IPS-20b (cell line): ENCODE measurements at regions not wholly inside any gene's neighbourhood (a gene's known extent, or its start where the extent isn't known, plus 50 kb on each side); places are given as distances from the start of the nearest gene placed in this dataset.
A peak's percentile ranks its signal among the peaks of the same experiment; 100 is the strongest.

Experiments
- H3K27ac ChIP-seq: one replicate; pipeline ENCODE4 v1.5.1; 2013; ENCODE audit warnings: low read length
- H3K27me3 ChIP-seq: 2 replicates; pipeline ENCODE4 v1.6.1; 2013; ENCODE audit warnings: mild to moderate bottlenecking, low read length, inconsistent platforms; ENCODE audit not compliant: insufficient read depth
- H3K36me3 ChIP-seq: 2 replicates; pipeline ENCODE4 v1.6.1; 2013; ENCODE audit warnings: low read depth, mild to moderate bottlenecking, inconsistent platforms, low read length, moderate library complexity; ENCODE audit not compliant: insufficient read depth
- H3K4me1 ChIP-seq: 2 replicates; pipeline ENCODE4 v1.6.1; 2013; ENCODE audit warnings: mild to moderate bottlenecking, control low read depth, inconsistent platforms, low read length, moderate library complexity; ENCODE audit not compliant: insufficient read depth
- H3K4me3 ChIP-seq: 2 replicates; pipeline ENCODE4 v1.5.1; 2013; ENCODE audit warnings: mild to moderate bottlenecking, low read length, inconsistent platforms
- H3K9ac ChIP-seq: 2 replicates; pipeline ENCODE4 v1.6.1; 2013; ENCODE audit warnings: low read depth, mild to moderate bottlenecking, inconsistent platforms, low read length, moderate library complexity
- H3K9me3 ChIP-seq: 2 replicates; pipeline ENCODE4 v1.6.1; 2013; ENCODE audit warnings: mild to moderate bottlenecking, low read depth, low read length, inconsistent platforms; ENCODE audit not compliant: insufficient read depth

DNA sequence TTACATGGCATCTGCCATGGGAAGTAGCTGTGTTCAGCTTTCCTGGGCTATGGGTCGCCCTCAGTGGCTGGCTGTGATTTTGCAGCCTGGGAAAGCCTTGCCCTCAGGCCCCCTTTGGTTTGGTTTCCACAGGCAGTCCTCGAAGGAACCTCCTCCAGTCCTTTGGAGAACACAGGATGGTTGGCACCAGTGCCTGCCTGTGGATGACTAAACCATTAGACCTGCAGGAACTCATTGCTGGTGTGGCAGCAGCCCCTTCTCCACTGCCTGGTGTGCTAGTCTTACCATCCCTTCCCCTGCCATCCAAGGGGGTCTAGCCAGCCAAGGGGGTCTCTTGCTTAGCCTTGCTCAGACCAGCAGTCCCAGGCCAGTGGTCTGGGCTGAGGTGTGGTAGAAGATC is 71.4 kb upstream of the PJA1 start:
- Histone ChIP-seq H3K36me3 (no peaks in the 10 kb centered on the region), H3K27ac (no peak overlapping the region), H3K9me3 (no peaks in the 10 kb centered on the region), H3K4me1 (no peaks in the 10 kb centered on the region), H3K27me3 (no peaks in the 10 kb centered on the region), H3K9ac (no peak overlapping the region), H3K4me3 (no peak overlapping the region)

DNA sequence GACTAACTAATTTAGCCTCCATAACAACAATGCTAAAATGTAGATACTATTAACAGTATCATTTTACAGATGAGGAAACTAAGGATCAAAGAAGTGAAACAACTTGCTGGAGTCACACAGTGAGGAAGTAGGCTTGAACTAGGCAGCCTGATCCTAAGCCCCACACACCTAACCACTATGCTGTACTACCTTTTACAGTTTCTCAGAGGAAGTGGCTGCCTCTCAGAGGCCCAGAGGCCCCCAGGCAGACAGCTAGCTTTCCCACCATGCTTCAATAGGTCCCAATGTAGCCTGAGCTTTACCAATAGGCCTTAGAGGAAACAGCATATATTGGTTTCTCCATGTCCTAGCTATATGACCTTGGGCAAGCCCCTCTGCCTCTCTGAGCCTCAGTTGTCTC is 69.4 kb upstream of the PJA1 start:
- no peaks in the 10 kb centered on the region for H3K9me3 ChIP-seq
- no peak overlapping the region for H3K27ac ChIP-seq
- no peak overlapping the region for H3K9ac ChIP-seq
- no peaks in the 10 kb centered on the region for H3K4me1 ChIP-seq
- H3K27me3 ChIP-seq = no peaks in the 10 kb centered on the region
- no peaks in the 10 kb centered on the region for H3K36me3 ChIP-seq
- no peak overlapping the region for H3K4me3 ChIP-seq

DNA sequence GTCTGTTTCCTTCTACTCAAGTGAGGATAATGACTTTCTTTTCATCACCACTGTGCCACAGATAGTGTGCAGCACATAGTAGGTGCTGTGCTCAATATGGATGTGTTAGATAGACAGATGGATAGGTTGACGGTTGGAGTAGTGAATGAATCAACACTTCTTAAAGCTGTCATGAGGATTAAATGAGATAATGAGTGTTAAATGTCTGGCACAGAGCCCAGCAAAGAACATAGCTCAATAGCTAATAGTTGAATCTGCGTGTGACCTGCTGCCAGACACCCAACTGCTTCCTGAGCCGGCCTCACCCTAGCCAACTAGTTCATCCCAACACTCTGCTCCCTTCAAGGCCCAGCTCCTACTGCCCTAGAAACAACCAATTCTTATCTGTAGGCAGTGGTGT is 67.7 kb upstream of the PJA1 start:
- Histone ChIP-seq H3K27ac (no peak overlapping the region), H3K27me3 (no peaks in the 10 kb centered on the region)

DNA sequence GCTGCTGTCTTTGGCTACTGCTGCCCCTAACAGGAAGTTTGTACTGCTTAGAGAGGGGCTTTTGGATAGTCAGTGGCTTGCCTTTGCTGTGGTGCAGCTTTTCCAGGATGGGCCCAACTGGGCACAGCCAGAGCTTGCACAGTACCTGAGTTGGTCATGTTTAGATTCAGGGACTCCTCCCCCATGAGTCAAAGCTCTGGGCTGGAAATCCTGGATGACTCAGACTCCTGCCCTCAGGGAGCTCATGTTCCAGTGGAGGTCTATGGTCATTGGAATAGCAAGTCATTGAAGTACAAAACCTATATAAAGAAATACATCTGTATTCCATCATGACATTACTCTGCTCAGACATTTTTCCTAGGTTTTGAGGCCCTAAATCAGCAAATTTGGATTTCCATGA is 66.7 kb upstream of the PJA1 start:
- H3K36me3 ChIP-seq = no peaks in the 10 kb centered on the region
- no peaks in the 10 kb centered on the region for H3K9me3 ChIP-seq
- no peak overlapping the region for H3K4me3 ChIP-seq
- H3K4me1 ChIP-seq = no peaks in the 10 kb centered on the region
- H3K27ac ChIP-seq = no peak overlapping the region
- peaks cover 5% of the 10 kb centered on the region; the same call in 1 of the 2 replicates for H3K27me3 ChIP-seq
- no peak overlapping the region for H3K9ac ChIP-seq

More for the DNA sequence above, 67.7 kb upstream of the PJA1 start:
- Histone ChIP-seq H3K36me3 (no peaks in the 10 kb centered on the region), H3K4me3 (no peak overlapping the region), H3K4me1 (no peaks in the 10 kb centered on the region), H3K9ac (no peak overlapping the region), H3K9me3 (no peaks in the 10 kb centered on the region)

DNA sequence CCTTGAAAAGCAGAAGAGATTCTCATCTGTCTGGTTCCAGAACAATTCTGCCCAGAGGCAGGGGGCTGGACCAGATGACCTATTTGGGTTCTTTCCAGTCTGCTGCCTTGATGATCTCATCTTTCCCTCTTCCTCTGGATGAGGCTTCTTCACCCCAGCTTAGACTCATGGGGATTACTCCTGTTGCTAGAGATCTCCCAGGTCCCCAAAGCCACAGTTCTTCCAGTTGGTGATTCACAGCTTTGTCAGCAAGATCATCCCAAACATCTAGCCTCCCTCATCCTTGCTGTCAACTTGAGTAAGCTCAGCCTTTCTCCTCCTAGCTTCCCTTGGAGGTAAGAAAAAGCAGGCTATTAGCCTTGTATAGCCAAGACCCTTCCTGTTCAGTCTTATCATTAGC is 64.2 kb upstream of the PJA1 start:
- Histone ChIP-seq H3K27me3 (peaks cover 16% of the 10 kb centered on the region), H3K4me1 (no peaks in the 10 kb centered on the region; the same call in 1 of the 2 replicates), H3K9ac (no peak overlapping the region), H3K9me3 (no peaks in the 10 kb centered on the region), H3K27ac (no peak overlapping the region), H3K4me3 (no peak overlapping the region), H3K36me3 (no peaks in the 10 kb centered on the region)

DNA sequence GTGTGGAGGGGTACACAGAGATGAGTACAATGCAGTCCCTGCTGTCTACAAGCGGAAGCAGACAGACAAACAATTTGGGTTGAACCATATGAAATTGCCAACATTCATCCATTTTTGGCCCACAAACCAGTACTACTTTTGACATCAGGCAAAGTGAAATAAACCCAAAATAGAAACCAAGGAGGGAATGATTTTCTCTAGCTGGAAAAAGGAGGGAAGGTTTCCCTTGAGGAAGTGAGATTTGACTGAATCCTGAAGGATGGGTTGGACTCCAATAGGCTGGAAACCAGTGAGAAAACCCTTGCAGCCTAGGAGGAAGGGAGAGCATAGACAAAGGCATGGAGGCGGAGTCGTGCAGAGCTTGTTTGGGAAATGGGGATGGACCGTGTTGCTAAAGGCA is 63.5 kb upstream of the PJA1 start:
- H3K9ac ChIP-seq = no peak overlapping the region
- H3K27ac ChIP-seq = no peak overlapping the region
- peaks cover 1% of the 10 kb centered on the region; the same call in 1 of the 2 replicates for H3K4me1 ChIP-seq
- H3K9me3 ChIP-seq = no peaks in the 10 kb centered on the region
- no peaks in the 10 kb centered on the region for H3K36me3 ChIP-seq
- H3K27me3 ChIP-seq = peaks cover 23% of the 10 kb centered on the region
- H3K4me3 ChIP-seq = no peak overlapping the region

DNA sequence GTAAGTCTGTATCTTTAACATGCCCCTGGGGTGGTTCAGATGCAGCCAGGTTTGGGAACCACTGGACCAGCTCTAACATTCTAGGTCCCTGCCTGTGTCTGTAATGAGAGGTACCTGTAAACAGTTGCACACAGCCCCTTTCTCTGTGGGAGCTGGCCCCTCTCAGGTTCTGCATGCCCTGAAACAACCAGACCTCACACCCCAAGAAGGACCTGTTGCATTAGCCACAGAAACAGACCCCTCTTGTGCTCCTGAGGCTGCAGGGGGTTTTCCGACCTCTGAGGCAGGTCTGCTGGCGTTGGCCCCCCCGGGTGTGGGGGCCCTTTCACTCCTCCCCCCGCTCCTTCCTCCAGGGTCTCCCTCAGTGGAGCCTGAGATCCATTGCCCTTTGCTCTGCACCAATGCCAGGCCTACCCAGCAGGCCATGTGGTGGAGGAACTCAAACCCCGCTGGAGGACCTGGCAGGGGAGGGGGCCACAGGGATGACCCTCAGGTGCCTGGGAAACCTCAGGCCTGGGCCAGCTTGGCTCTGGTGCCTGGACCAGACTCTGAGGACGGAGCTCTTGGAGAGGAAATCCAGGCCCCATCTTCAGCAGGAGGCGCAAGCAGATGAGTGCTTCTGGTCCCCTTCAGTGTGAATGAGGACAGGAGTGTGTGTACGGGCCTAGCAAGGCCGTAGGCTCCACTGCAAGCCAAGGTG is 61.4 kb upstream of the PJA1 start:
- H3K27me3 ChIP-seq = peaks cover 33% of the 10 kb centered on the region
- H3K9ac ChIP-seq = no peak overlapping the region
- H3K9me3 ChIP-seq = no peaks in the 10 kb centered on the region

DNA sequence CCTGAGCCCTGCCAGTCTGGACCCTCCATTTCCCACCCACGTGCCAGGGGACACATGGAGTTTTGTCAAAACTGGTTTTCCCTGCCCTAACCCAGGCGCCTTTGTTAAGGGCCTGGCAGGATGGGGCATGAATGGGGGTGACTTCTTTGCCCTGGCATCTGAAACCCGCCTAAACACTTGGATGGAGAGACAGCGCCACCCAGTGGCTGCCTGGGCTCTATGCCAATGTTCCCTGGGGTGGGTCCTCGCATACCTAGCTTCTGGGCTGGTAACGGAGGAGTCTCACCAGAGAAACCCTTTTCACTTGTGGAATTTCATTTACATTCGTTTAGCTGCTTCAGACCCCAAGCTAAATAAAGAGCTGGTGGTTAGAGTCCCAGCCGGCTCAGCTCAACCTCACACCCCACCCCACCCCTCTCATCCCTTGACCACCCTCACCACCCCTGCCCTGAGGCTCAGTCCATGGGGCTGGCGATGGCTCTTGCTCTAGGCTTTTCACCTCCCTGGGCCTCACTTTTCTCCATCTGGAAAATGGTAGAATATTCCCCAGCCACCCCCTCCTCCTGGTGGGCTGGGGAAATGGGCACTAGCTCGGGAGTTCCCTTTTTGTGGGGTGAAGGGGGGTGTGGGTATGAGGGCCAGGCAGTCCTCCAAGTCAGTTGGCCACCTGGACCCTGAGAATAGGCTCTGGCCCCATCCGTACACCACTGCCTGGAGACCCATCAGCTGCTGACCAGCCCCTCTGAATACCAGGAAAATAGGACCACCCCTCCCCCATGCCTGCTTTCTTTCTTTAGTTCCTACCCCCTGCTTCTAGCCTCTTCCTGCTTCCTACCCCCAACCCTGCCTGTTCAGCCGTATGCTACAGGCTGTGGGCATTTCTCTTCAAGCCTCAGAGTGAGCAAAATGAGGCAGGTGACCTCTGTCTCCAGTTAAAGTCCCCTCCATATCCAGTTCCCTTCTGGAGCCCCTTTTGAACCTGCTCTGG is 57.1 kb upstream of the PJA1 start:
- peak overlapping the region; percentile 53; the same call in 1 of the 2 replicates for H3K4me3 ChIP-seq
- peaks cover 14% of the 10 kb centered on the region; the same call in 1 of the 2 replicates for H3K4me1 ChIP-seq
- H3K36me3 ChIP-seq = no peaks in the 10 kb centered on the region
- peak overlapping the region; percentile 65 for H3K9ac ChIP-seq
- no peaks in the 10 kb centered on the region for H3K9me3 ChIP-seq
- H3K27me3 ChIP-seq = peaks cover 32% of the 10 kb centered on the region
- H3K27ac ChIP-seq = no peak overlapping the region

More for the DNA sequence above, 61.4 kb upstream of the PJA1 start:
- Histone ChIP-seq H3K4me3 (no peak overlapping the region), H3K27ac (no peak overlapping the region), H3K36me3 (no peaks in the 10 kb centered on the region), H3K4me1 (peaks cover 14% of the 10 kb centered on the region; the same call in 1 of the 2 replicates)

DNA sequence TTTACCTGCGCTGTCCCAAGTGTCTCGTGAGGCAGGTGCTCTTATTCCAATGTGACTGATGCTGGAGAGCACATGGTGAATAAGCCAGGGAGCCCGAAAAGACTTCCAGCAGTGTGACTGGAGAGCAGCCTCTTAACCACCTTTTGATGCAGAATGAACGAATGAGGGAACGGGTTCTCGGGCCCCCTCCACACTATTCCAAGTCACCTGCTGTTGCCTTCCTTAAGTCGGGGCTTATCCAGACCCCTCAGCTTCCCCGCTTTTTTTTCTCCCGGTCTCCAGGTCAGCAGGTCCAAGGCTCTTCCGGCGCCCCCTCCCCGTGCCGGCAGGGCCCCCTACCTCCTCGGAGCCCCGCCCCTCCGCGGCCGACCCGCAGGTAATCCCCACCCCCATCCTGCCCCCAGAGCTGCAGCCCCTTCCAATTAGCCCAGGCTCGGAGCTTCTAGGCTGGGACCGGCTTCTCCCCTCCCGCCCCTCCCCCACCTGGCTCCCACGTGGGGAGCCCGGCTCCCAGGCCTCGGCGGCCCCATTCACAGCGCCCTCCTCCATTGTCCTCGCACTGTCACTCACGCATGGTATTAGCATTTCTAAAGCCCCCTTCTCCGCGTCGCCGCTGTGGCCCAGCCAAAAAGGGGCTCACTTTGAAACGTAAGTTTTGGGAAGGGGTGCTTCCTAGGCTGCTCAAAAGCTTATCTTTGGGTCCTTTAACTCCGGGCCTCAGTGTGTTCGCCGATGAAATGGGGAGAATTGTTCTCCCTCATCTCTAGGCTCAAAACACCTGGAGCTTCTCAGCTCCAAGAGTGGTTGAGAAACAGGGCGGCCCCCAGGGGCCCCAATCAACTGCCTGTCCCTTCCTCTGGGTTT is 56.2 kb upstream of the PJA1 start:
- Histone ChIP-seq H3K9me3 (no peaks in the 10 kb centered on the region), H3K9ac (peak overlapping the region; percentile 65)

DNA sequence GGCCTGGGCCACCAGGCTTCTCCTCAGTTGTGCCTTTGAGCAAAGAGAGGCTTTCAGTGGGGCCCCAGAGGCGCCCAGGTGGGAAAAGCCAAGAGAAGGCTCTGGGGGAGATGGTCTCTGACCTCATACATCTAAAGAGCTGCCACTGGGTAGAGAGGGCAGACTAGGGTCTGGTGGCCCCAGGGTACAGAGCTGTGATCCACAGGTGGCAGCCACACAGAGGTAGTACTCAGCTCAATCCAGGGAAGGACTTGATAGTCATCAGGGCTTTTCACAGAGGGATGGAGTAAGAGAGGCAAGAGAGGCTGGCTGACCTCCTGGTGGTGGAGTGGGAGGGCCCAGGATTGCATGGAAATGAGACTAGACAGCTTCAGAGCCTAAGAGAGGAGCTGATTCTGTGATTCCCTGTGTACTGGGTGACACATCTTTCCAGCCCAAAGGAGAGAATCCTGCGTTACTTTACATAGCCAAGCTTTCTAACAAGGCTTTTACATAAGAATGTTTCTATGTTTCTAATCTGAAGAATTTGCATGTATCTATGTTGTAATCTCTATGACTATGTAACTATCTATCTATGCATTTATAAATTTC is 53.2 kb upstream of the PJA1 start:
- H3K4me3 ChIP-seq = no peak overlapping the region

More for the DNA sequence above, 56.2 kb upstream of the PJA1 start:
- no peaks in the 10 kb centered on the region for H3K36me3 ChIP-seq
- H3K4me3 ChIP-seq = peak overlapping the region; percentile 50
- H3K27me3 ChIP-seq = peaks cover 28% of the 10 kb centered on the region
- H3K27ac ChIP-seq = no peak overlapping the region
- peaks cover 14% of the 10 kb centered on the region; the same call in 1 of the 2 replicates for H3K4me1 ChIP-seq

DNA sequence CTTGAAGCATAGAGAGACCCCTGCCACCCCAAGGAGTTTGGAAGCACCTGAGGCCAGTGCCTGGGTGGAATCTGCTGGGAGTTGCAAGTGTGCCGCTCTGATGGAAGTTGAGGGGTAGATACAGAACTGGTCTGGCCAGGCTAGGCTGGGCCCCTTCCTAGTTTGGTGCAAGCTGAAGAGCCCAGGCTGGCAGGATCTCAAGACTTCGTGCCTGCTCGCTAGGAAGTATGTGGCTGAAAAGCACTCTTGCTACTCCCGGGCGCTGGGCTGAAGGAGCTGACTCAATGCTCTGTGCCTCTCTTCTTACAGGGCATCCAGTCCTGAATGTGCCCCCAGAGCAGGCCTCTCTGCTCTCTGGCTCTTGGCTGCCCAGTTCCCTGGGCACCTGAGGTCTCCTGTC is 51.7 kb upstream of the PJA1 start:
- peaks cover 2% of the 10 kb centered on the region; the same call in 1 of the 2 replicates for H3K4me1 ChIP-seq
- H3K27me3 ChIP-seq = no peaks in the 10 kb centered on the region
- no peak overlapping the region for H3K27ac ChIP-seq
- no peak overlapping the region for H3K4me3 ChIP-seq
- no peaks in the 10 kb centered on the region for H3K9me3 ChIP-seq
- H3K9ac ChIP-seq = no peak overlapping the region
- H3K36me3 ChIP-seq = no peaks in the 10 kb centered on the region

More for the DNA sequence above, 53.2 kb upstream of the PJA1 start:
- Histone ChIP-seq H3K9me3 (no peaks in the 10 kb centered on the region), H3K27ac (no peak overlapping the region), H3K4me1 (peaks cover 11% of the 10 kb centered on the region; the same call in 1 of the 2 replicates), H3K9ac (no peak overlapping the region), H3K27me3 (peaks cover 8% of the 10 kb centered on the region), H3K36me3 (no peaks in the 10 kb centered on the region)
